Right atrium auricular region (tissue), 2 donors: ENCODE measurements at regions not wholly inside any gene's neighbourhood (a gene's known extent, or its start where the extent isn't known, plus 50 kb on each side); places are given as distances from the start of the nearest gene placed in this dataset.

Experiments used
- DNase-seq: peaks from one replicate; pipeline ENCODE4 v3.0.0-alpha.2; 2019; ENCODE audit warnings: low spot score
- H3K27ac ChIP-seq, 2 donors: fragments of 200-600 bp; sonication (generic); 1 replicate in 1 of 2; 2 replicates in 1 of 2; pipeline ENCODE4 v1.5.1; 2016 to 2019
- H3K27me3 ChIP-seq, 2 donors: fragments of 200-600 bp; sonication (generic); one replicate each; pipeline versions ENCODE4 v1.5.1 to v1.6.0; 2017 to 2019
- H3K36me3 ChIP-seq: fragments of 200-600 bp; sonication (generic); one replicate; pipeline ENCODE4 v1.5.1; 2016
- H3K4me1 ChIP-seq, 2 donors: fragments of 200-600 bp; sonication (generic); one replicate each; pipeline versions ENCODE4 v1.5.1 to v1.6.0; 2017 to 2019
- H3K4me3 ChIP-seq, 2 donors: fragments of 200-600 bp; sonication (generic); 1 replicate in 1 of 2; 2 replicates in 1 of 2; pipeline ENCODE4 v1.5.1; 2017 to 2019; ENCODE audit warnings: mild to moderate bottlenecking in 1 of 2, moderate library complexity in 1 of 2
- H3K9me3 ChIP-seq, 2 donors: fragments of 200-600 bp; sonication (generic); one replicate each; pipeline ENCODE4 v1.5.1; 2019
- TF ChIP-seq, protein P1 (sequence below), 2 donors: fragments of 200-600 bp; sonication (generic); IDR thresholded peaks; one replicate each; pipeline ENCODE4 v1.5.1; 2019; ENCODE audit warnings: antibody characterized with exemption in 2 of 2

- H3K4me1 ChIP-seq = peaks cover 0 to 19% of the 10 kb centered on the region in 2 donors
- H3K36me3 ChIP-seq = no peaks in the 10 kb centered on the region
- no peak overlapping the region for H3K4me3 ChIP-seq
- DNase-seq = no peak
- TF ChIP-seq, protein P1, sequence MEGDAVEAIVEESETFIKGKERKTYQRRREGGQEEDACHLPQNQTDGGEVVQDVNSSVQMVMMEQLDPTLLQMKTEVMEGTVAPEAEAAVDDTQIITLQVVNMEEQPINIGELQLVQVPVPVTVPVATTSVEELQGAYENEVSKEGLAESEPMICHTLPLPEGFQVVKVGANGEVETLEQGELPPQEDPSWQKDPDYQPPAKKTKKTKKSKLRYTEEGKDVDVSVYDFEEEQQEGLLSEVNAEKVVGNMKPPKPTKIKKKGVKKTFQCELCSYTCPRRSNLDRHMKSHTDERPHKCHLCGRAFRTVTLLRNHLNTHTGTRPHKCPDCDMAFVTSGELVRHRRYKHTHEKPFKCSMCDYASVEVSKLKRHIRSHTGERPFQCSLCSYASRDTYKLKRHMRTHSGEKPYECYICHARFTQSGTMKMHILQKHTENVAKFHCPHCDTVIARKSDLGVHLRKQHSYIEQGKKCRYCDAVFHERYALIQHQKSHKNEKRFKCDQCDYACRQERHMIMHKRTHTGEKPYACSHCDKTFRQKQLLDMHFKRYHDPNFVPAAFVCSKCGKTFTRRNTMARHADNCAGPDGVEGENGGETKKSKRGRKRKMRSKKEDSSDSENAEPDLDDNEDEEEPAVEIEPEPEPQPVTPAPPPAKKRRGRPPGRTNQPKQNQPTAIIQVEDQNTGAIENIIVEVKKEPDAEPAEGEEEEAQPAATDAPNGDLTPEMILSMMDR (IDR thresholded peaks at IDR 0.05) = no peak
- no peaks in the 10 kb centered on the region for H3K27me3 ChIP-seq
- H3K9me3 ChIP-seq = no peaks in the 10 kb centered on the region
- H3K27ac ChIP-seq = no peak overlapping the region
Observed at GRCh38 chr5:172548311-172548731, 92.7 kb upstream of the NEURL1B start.

- no peaks in the 10 kb centered on the region for H3K9me3 ChIP-seq
- H3K27ac ChIP-seq = no peak overlapping the region
- TF ChIP-seq, protein P1 (IDR thresholded peaks at IDR 0.05) = no peak
- no peak overlapping the region for H3K4me3 ChIP-seq
- no peaks in the 10 kb centered on the region for H3K36me3 ChIP-seq
- no peaks in the 10 kb centered on the region for H3K27me3 ChIP-seq
- peaks cover 0 to 21% of the 10 kb centered on the region in 2 donors for H3K4me1 ChIP-seq
- DNase-seq = no peak
Observed at GRCh38 chr5:172546196-172546595, 91.9 kb upstream of the SH3PXD2B start.

DNA sequence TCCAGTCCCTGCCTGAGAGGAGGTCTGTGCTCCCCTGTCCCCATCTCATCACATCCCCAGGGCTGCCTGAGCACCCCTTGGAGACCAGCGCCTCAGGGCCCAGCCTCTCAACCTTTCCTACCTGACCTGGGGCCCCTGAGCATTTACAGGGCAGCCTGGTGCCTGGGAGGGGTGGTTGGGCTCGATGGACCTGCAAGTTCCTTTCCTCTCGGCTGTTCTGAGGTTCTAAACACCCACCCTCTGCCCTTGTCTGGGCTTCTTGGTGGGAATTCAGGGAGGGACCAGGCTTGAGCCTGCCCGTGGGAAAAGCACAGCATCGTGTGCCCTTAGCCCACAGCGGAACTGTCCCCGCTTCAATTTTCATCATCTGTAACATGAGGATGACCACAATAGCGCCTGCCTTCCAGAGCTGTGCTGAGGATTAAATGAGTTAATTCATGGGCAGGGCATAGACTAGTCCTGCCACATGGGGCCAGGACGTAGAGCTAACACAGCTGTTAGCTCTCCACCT is 91.0 kb upstream of the SH3PXD2B start:
- TF ChIP-seq, protein P1 (IDR thresholded peaks at IDR 0.05) = no peak
- H3K4me3 ChIP-seq = no peak overlapping the region
- no peak overlapping the region for H3K27ac ChIP-seq
- no peaks in the 10 kb centered on the region for H3K36me3 ChIP-seq
- H3K4me1 ChIP-seq = peaks cover 0 to 14% of the 10 kb centered on the region in 2 donors
- H3K27me3 ChIP-seq = no peaks in the 10 kb centered on the region
- no peaks in the 10 kb centered on the region for H3K9me3 ChIP-seq
- no peak for DNase-seq

- TF ChIP-seq, protein P1 (IDR thresholded peaks at IDR 0.05) = no peak
Observed at GRCh38 chr5:172544371-172545095, 90.2 kb upstream of the SH3PXD2B start.

GRCh38 chr5:172543484-172544298 is 89.4 kb upstream of the SH3PXD2B start:
- peak; percentile 34 for DNase-seq
- Histone ChIP-seq H3K4me3 (no peak overlapping the region), H3K27ac (no peak overlapping the region), H3K4me1 (peaks cover 0 to 5% of the 10 kb centered on the region in 2 donors), H3K27me3 (no peaks in the 10 kb centered on the region), H3K36me3 (no peaks in the 10 kb centered on the region), H3K9me3 (no peaks in the 10 kb centered on the region)
- TF ChIP-seq, protein P1 (IDR thresholded peaks at IDR 0.05) = no peak

More at GRCh38 chr5:172544371-172545095, 90.2 kb upstream of the SH3PXD2B start:
- Histone ChIP-seq H3K27me3 (no peaks in the 10 kb centered on the region), H3K4me1 (peaks cover 0 to 6% of the 10 kb centered on the region in 2 donors), H3K4me3 (no peak overlapping the region), H3K9me3 (no peaks in the 10 kb centered on the region), H3K36me3 (no peaks in the 10 kb centered on the region), H3K27ac (no peak overlapping the region)
- DNase-seq = no peak
